Loucy (cell line): ENCODE measurements at regions not wholly inside any gene's neighbourhood (a gene's known extent, or its start where the extent isn't known, plus 50 kb on each side); places are given as distances from the start of the nearest gene placed in this dataset.

ENCODE experiments used
- EZH2phosphoT487 ChIP-seq: fragments of 200-600 bp; IDR thresholded peaks from 2 replicates; pipeline ENCODE4 v1.6.1; 2018; ENCODE audit warnings: antibody characterized with exemption, mild to moderate bottlenecking, moderate library complexity, borderline replicate concordance
- TF ChIP-seq, protein P1 (sequence below): fragments of 200-600 bp; sonication (generic); conservative IDR thresholded peaks from 2 replicates; pipeline ENCODE4 v1.5.1; 2014; ENCODE audit warnings: mild to moderate bottlenecking, antibody characterized with exemption, low read length

- TF ChIP-seq, protein P1, sequence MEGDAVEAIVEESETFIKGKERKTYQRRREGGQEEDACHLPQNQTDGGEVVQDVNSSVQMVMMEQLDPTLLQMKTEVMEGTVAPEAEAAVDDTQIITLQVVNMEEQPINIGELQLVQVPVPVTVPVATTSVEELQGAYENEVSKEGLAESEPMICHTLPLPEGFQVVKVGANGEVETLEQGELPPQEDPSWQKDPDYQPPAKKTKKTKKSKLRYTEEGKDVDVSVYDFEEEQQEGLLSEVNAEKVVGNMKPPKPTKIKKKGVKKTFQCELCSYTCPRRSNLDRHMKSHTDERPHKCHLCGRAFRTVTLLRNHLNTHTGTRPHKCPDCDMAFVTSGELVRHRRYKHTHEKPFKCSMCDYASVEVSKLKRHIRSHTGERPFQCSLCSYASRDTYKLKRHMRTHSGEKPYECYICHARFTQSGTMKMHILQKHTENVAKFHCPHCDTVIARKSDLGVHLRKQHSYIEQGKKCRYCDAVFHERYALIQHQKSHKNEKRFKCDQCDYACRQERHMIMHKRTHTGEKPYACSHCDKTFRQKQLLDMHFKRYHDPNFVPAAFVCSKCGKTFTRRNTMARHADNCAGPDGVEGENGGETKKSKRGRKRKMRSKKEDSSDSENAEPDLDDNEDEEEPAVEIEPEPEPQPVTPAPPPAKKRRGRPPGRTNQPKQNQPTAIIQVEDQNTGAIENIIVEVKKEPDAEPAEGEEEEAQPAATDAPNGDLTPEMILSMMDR: no peak
- no peak for TF ChIP-seq EZH2phosphoT487
Observed at GRCh38 chr10:128627811-128628210, 501.6 kb upstream of the MKI67 start.
